ENCODE measurements at regions not wholly inside any gene's neighbourhood (a gene's known extent, or its start where the extent isn't known, plus 50 kb on each side); places are given as distances from the start of the nearest gene placed in this dataset.

- Histone ChIP-seq H3K4me3 (ENCODE audit: low read depth in 1 of 5, low read length in 5 of 5) (no peak overlapping the region), H3K9me3 (ENCODE audit: control insufficient read depth in 5 of 5, low read length in 5 of 5) (peaks cover 0 to 10% (median 10%) of the 10 kb centered on the region in 5 donors), H3K27me3 (ENCODE audit: control insufficient read depth in 5 of 5, insufficient read depth in 4 of 5, low read length in 5 of 5) (no peaks in the 10 kb centered on the region), H3K36me3 (ENCODE audit: control insufficient read depth in 5 of 5, insufficient read depth in 5 of 5, low read length in 5 of 5) (no peaks in the 10 kb centered on the region), H3K27ac (ENCODE audit: low read depth, low read length) (no peak overlapping the region), H3K9ac (ENCODE audit: low read length in 5 of 5) (no peak overlapping the region), H3K4me1 (ENCODE audit: control insufficient read depth in 5 of 5, insufficient read depth in 5 of 5, low read length in 5 of 5) (no peaks in the 10 kb centered on the region)
Observed at GRCh38 chr4:22162454-22162853, 213.9 kb upstream of the KCNIP4 start.

GRCh38 chr4:22130741-22131140 lies 182.2 kb upstream of the KCNIP4 start:
- Histone ChIP-seq H3K9ac (ENCODE audit: low read length in 5 of 5) (no peak overlapping the region), H3K9me3 (ENCODE audit: control insufficient read depth in 5 of 5, low read length in 5 of 5) (no peaks in the 10 kb centered on the region), H3K27ac (ENCODE audit: low read depth, low read length) (no peak overlapping the region), H3K4me1 (ENCODE audit: control insufficient read depth in 5 of 5, insufficient read depth in 5 of 5, low read length in 5 of 5) (no peaks in the 10 kb centered on the region), H3K27me3 (ENCODE audit: control insufficient read depth in 5 of 5, insufficient read depth in 4 of 5, low read length in 5 of 5) (no peaks in the 10 kb centered on the region), H3K36me3 (ENCODE audit: control insufficient read depth in 5 of 5, insufficient read depth in 5 of 5, low read length in 5 of 5) (no peaks in the 10 kb centered on the region), H3K4me3 (ENCODE audit: low read depth in 1 of 5, low read length in 5 of 5) (no peak overlapping the region)

GRCh38 chr4:22129454-22130029 lies 181.0 kb upstream of the KCNIP4 start:
- H3K4me1 ChIP-seq (ENCODE audit: control insufficient read depth in 5 of 5, insufficient read depth in 5 of 5, low read length in 5 of 5), result no peaks in the 10 kb centered on the region
- no peak overlapping the region for H3K9ac ChIP-seq (ENCODE audit: low read length in 5 of 5)
- H3K36me3 ChIP-seq (ENCODE audit: control insufficient read depth in 5 of 5, insufficient read depth in 5 of 5, low read length in 5 of 5), result no peaks in the 10 kb centered on the region
- H3K27ac ChIP-seq (ENCODE audit: low read depth, low read length), result no peak overlapping the region
- H3K27me3 ChIP-seq (ENCODE audit: control insufficient read depth in 5 of 5, insufficient read depth in 4 of 5, low read length in 5 of 5), result no peaks in the 10 kb centered on the region
- no peak overlapping the region for H3K4me3 ChIP-seq (ENCODE audit: low read depth in 1 of 5, low read length in 5 of 5)
- H3K9me3 ChIP-seq (ENCODE audit: control insufficient read depth in 5 of 5, low read length in 5 of 5), result no peaks in the 10 kb centered on the region

- no peaks in the 10 kb centered on the region for H3K27me3 ChIP-seq (ENCODE audit: control insufficient read depth in 5 of 5, insufficient read depth in 4 of 5, low read length in 5 of 5)
- no peak overlapping the region for H3K4me3 ChIP-seq (ENCODE audit: low read depth in 1 of 5, low read length in 5 of 5)
- no peaks in the 10 kb centered on the region for H3K36me3 ChIP-seq (ENCODE audit: control insufficient read depth in 5 of 5, insufficient read depth in 5 of 5, low read length in 5 of 5)
- H3K9me3 ChIP-seq (ENCODE audit: control insufficient read depth in 5 of 5, low read length in 5 of 5), result peaks cover 0 to 14% (median 10%) of the 10 kb centered on the region in 5 donors
- H3K9ac ChIP-seq (ENCODE audit: low read length in 5 of 5), result no peak overlapping the region
- no peak overlapping the region for H3K27ac ChIP-seq (ENCODE audit: low read depth, low read length)
- H3K4me1 ChIP-seq (ENCODE audit: control insufficient read depth in 5 of 5, insufficient read depth in 5 of 5, low read length in 5 of 5), result no peaks in the 10 kb centered on the region
Observed at GRCh38 chr4:22122062-22122461, 173.5 kb upstream of the KCNIP4 start.

GRCh38 chr4:22115262-22115661 lies 166.7 kb upstream of the KCNIP4 start:
- Histone ChIP-seq H3K9ac (ENCODE audit: low read length in 5 of 5) (no peak overlapping the region), H3K36me3 (ENCODE audit: control insufficient read depth in 5 of 5, insufficient read depth in 5 of 5, low read length in 5 of 5) (no peaks in the 10 kb centered on the region), H3K9me3 (ENCODE audit: control insufficient read depth in 5 of 5, low read length in 5 of 5) (no peaks in the 10 kb centered on the region), H3K4me1 (ENCODE audit: control insufficient read depth in 5 of 5, insufficient read depth in 5 of 5, low read length in 5 of 5) (no peaks in the 10 kb centered on the region), H3K27me3 (ENCODE audit: control insufficient read depth in 5 of 5, insufficient read depth in 4 of 5, low read length in 5 of 5) (no peaks in the 10 kb centered on the region), H3K4me3 (ENCODE audit: low read depth in 1 of 5, low read length in 5 of 5) (no peak overlapping the region), H3K27ac (ENCODE audit: low read depth, low read length) (no peak overlapping the region)

GRCh38 chr4:22103768-22104167 lies 155.2 kb upstream of the KCNIP4 start:
- Histone ChIP-seq H3K9ac (ENCODE audit: low read length in 5 of 5) (no peak overlapping the region), H3K27me3 (ENCODE audit: control insufficient read depth in 5 of 5, insufficient read depth in 4 of 5, low read length in 5 of 5) (no peaks in the 10 kb centered on the region), H3K4me1 (ENCODE audit: control insufficient read depth in 5 of 5, insufficient read depth in 5 of 5, low read length in 5 of 5) (no peaks in the 10 kb centered on the region), H3K36me3 (ENCODE audit: control insufficient read depth in 5 of 5, insufficient read depth in 5 of 5, low read length in 5 of 5) (no peaks in the 10 kb centered on the region), H3K4me3 (ENCODE audit: low read depth in 1 of 5, low read length in 5 of 5) (no peak overlapping the region), H3K9me3 (ENCODE audit: control insufficient read depth in 5 of 5, low read length in 5 of 5) (no peaks in the 10 kb centered on the region), H3K27ac (ENCODE audit: low read depth, low read length) (no peak overlapping the region)

GRCh38 chr4:22099896-22100295 lies 151.3 kb upstream of the KCNIP4 start:
- Histone ChIP-seq H3K36me3 (ENCODE audit: control insufficient read depth in 5 of 5, insufficient read depth in 5 of 5, low read length in 5 of 5) (no peaks in the 10 kb centered on the region), H3K9ac (ENCODE audit: low read length in 5 of 5) (no peak overlapping the region), H3K27me3 (ENCODE audit: control insufficient read depth in 5 of 5, insufficient read depth in 4 of 5, low read length in 5 of 5) (no peaks in the 10 kb centered on the region), H3K27ac (ENCODE audit: low read depth, low read length) (no peak overlapping the region), H3K9me3 (ENCODE audit: control insufficient read depth in 5 of 5, low read length in 5 of 5) (no peaks in the 10 kb centered on the region), H3K4me1 (ENCODE audit: control insufficient read depth in 5 of 5, insufficient read depth in 5 of 5, low read length in 5 of 5) (no peaks in the 10 kb centered on the region), H3K4me3 (ENCODE audit: low read depth in 1 of 5, low read length in 5 of 5) (no peak overlapping the region)

GRCh38 chr4:22097596-22097995 lies 149.0 kb upstream of the KCNIP4 start:
- Histone ChIP-seq H3K4me3 (ENCODE audit: low read depth in 1 of 5, low read length in 5 of 5) (no peak overlapping the region), H3K9ac (ENCODE audit: low read length in 5 of 5) (no peak overlapping the region), H3K36me3 (ENCODE audit: control insufficient read depth in 5 of 5, insufficient read depth in 5 of 5, low read length in 5 of 5) (no peaks in the 10 kb centered on the region), H3K4me1 (ENCODE audit: control insufficient read depth in 5 of 5, insufficient read depth in 5 of 5, low read length in 5 of 5) (no peaks in the 10 kb centered on the region), H3K9me3 (ENCODE audit: control insufficient read depth in 5 of 5, low read length in 5 of 5) (no peaks in the 10 kb centered on the region), H3K27me3 (ENCODE audit: control insufficient read depth in 5 of 5, insufficient read depth in 4 of 5, low read length in 5 of 5) (no peaks in the 10 kb centered on the region), H3K27ac (ENCODE audit: low read depth, low read length) (no peak overlapping the region)

GRCh38 chr4:22094217-22094616 lies 145.6 kb upstream of the KCNIP4 start:
- Histone ChIP-seq H3K9me3 (ENCODE audit: control insufficient read depth in 5 of 5, low read length in 5 of 5) (no peaks in the 10 kb centered on the region), H3K36me3 (ENCODE audit: control insufficient read depth in 5 of 5, insufficient read depth in 5 of 5, low read length in 5 of 5) (no peaks in the 10 kb centered on the region), H3K9ac (ENCODE audit: low read length in 5 of 5) (no peak overlapping the region), H3K27ac (ENCODE audit: low read depth, low read length) (no peak overlapping the region), H3K4me3 (ENCODE audit: low read depth in 1 of 5, low read length in 5 of 5) (no peak overlapping the region), H3K4me1 (ENCODE audit: control insufficient read depth in 5 of 5, insufficient read depth in 5 of 5, low read length in 5 of 5) (peaks cover 0 to 5% (median 0%) of the 10 kb centered on the region in 5 donors), H3K27me3 (ENCODE audit: control insufficient read depth in 5 of 5, insufficient read depth in 4 of 5, low read length in 5 of 5) (no peaks in the 10 kb centered on the region)

- no peaks in the 10 kb centered on the region for H3K27me3 ChIP-seq (ENCODE audit: control insufficient read depth in 5 of 5, insufficient read depth in 4 of 5, low read length in 5 of 5)
- H3K9me3 ChIP-seq (ENCODE audit: control insufficient read depth in 5 of 5, low read length in 5 of 5), result no peaks in the 10 kb centered on the region
- no peaks in the 10 kb centered on the region for H3K36me3 ChIP-seq (ENCODE audit: control insufficient read depth in 5 of 5, insufficient read depth in 5 of 5, low read length in 5 of 5)
- no peak overlapping the region for H3K9ac ChIP-seq (ENCODE audit: low read length in 5 of 5)
- H3K4me1 ChIP-seq (ENCODE audit: control insufficient read depth in 5 of 5, insufficient read depth in 5 of 5, low read length in 5 of 5), result peaks cover 0 to 5% (median 0%) of the 10 kb centered on the region in 5 donors
- H3K4me3 ChIP-seq (ENCODE audit: low read depth in 1 of 5, low read length in 5 of 5), result no peak overlapping the region
- H3K27ac ChIP-seq (ENCODE audit: low read depth, low read length), result no peak overlapping the region
Observed at GRCh38 chr4:22093126-22093525, 144.6 kb upstream of the KCNIP4 start.

GRCh38 chr4:22091906-22092305 lies 143.3 kb upstream of the KCNIP4 start:
- peaks cover 0 to 6% (median 2%) of the 10 kb centered on the region in 5 donors for H3K9me3 ChIP-seq (ENCODE audit: control insufficient read depth in 5 of 5, low read length in 5 of 5)
- H3K9ac ChIP-seq (ENCODE audit: low read length in 5 of 5), result no peak overlapping the region
- no peaks in the 10 kb centered on the region for H3K27me3 ChIP-seq (ENCODE audit: control insufficient read depth in 5 of 5, insufficient read depth in 4 of 5, low read length in 5 of 5)
- no peak overlapping the region for H3K27ac ChIP-seq (ENCODE audit: low read depth, low read length)
- H3K4me3 ChIP-seq (ENCODE audit: low read depth in 1 of 5, low read length in 5 of 5), result no peak overlapping the region
- H3K4me1 ChIP-seq (ENCODE audit: control insufficient read depth in 5 of 5, insufficient read depth in 5 of 5, low read length in 5 of 5), result peaks cover 0 to 5% (median 0%) of the 10 kb centered on the region in 5 donors
- no peaks in the 10 kb centered on the region for H3K36me3 ChIP-seq (ENCODE audit: control insufficient read depth in 5 of 5, insufficient read depth in 5 of 5, low read length in 5 of 5)

All from subcutaneous abdominal adipose tissue (tissue), 5 donors.